HG03565 (cell line): ENCODE measurements at regions not wholly inside any gene's neighbourhood (a gene's known extent, or its start where the extent isn't known, plus 50 kb on each side); places are given as distances from the start of the nearest gene placed in this dataset.

ENCODE experiments used
- ATAC-seq: cut with Tn5 transposase; IDR thresholded peaks from one replicate; pipeline ENCODE4 v1.9.1; 2021; ENCODE audit warnings: mild to moderate bottlenecking, moderate library complexity; ENCODE audit not compliant: unreplicated experiment

GRCh38 chr3:25128735-25129134 lies 299.3 kb upstream of the RARB start:
- ATAC-seq, result no peak

- no peak for ATAC-seq
These were observed 297.1 kb upstream of the RARB start for GRCh38 chr3:25130724-25131520.

GRCh38 chr3:25133588-25133987 lies 294.5 kb upstream of the RARB start:
- no peak for ATAC-seq

GRCh38 chr3:25137606-25138005 lies 290.5 kb upstream of the RARB start:
- no peak for ATAC-seq

GRCh38 chr3:25139267-25139666 lies 288.8 kb upstream of the RARB start:
- ATAC-seq, result no peak

- ATAC-seq, result no peak
These were observed 285.3 kb upstream of the RARB start for GRCh38 chr3:25142609-25143355.

- no peak for ATAC-seq
These were observed 284.6 kb upstream of the RARB start for GRCh38 chr3:25143356-25144025.

GRCh38 chr3:25144430-25144829 lies 283.6 kb upstream of the RARB start:
- ATAC-seq, result no peak

- ATAC-seq, result no peak
These were observed 282.9 kb upstream of the RARB start for GRCh38 chr3:25145176-25145575.

- ATAC-seq, result no peak
These were observed 277.9 kb upstream of the RARB start for GRCh38 chr3:25150199-25150598.

GRCh38 chr3:25151281-25151902 lies 276.7 kb upstream of the RARB start:
- ATAC-seq, result no peak

- no peak for ATAC-seq
These were observed 276.2 kb upstream of the RARB start for GRCh38 chr3:25151903-25152295.

GRCh38 chr3:25153136-25153535 lies 274.9 kb upstream of the RARB start:
- no peak for ATAC-seq

GRCh38 chr3:25153561-25153960 lies 274.5 kb upstream of the RARB start:
- ATAC-seq, result no peak

- no peak for ATAC-seq
These were observed 272.2 kb upstream of the RARB start for GRCh38 chr3:25155652-25156471.

GRCh38 chr3:25156626-25157025 lies 271.4 kb upstream of the RARB start:
- ATAC-seq, result no peak

GRCh38 chr3:25165306-25165705 lies 262.8 kb upstream of the RARB start:
- ATAC-seq, result no peak

- no peak for ATAC-seq
These were observed 262.0 kb upstream of the RARB start for GRCh38 chr3:25166016-25166415.

GRCh38 chr3:25169151-25169550 lies 258.9 kb upstream of the RARB start:
- no peak for ATAC-seq

- ATAC-seq, result no peak
These were observed 258.0 kb upstream of the RARB start for GRCh38 chr3:25170021-25170420.
